ENCODE measurements at regions not wholly inside any gene's neighbourhood (a gene's known extent, or its start where the extent isn't known, plus 50 kb on each side); places are given as distances from the start of the nearest gene placed in this dataset.

GRCh38 chr5:106956886-106957285, 713.9 kb downstream of the EFNA5 start:
- Histone ChIP-seq H3K4me3 (ENCODE audit: low read length) (no peak overlapping the region), H3K27me3 (ENCODE audit: insufficient read depth, low read length) (no peaks in the 10 kb centered on the region), H3K36me3 (ENCODE audit: insufficient read depth, low read length) (no peaks in the 10 kb centered on the region), H3K27ac (ENCODE audit: low read depth, low read length) (no peak overlapping the region), H3K9me3 (ENCODE audit: insufficient read depth, low read depth, low read length) (no peaks in the 10 kb centered on the region), H3K4me1 (ENCODE audit: insufficient read depth, low read length) (peaks cover 5% of the 10 kb centered on the region; the same call in 1 of the 2 replicates), H3K9ac (ENCODE audit: low read depth, low read length) (no peak overlapping the region)
- 90% methylated on average over 1 of the region's 1 CpG for WGBS

GRCh38 chr5:106956187-106956586, 714.5 kb downstream of the EFNA5 start:
- Histone ChIP-seq H3K9me3 (ENCODE audit: insufficient read depth, low read depth, low read length) (no peaks in the 10 kb centered on the region), H3K36me3 (ENCODE audit: insufficient read depth, low read length) (no peaks in the 10 kb centered on the region), H3K27me3 (ENCODE audit: insufficient read depth, low read length) (no peaks in the 10 kb centered on the region), H3K9ac (ENCODE audit: low read depth, low read length) (no peak overlapping the region), H3K4me3 (ENCODE audit: low read length) (no peak overlapping the region), H3K27ac (ENCODE audit: low read depth, low read length) (no peak overlapping the region), H3K4me1 (ENCODE audit: insufficient read depth, low read length) (peaks cover 5% of the 10 kb centered on the region; the same call in 1 of the 2 replicates)
- 91% methylated on average over 5 of the region's 5 CpGs for WGBS

GRCh38 chr5:106940986-106941385, 729.8 kb downstream of the EFNA5 start:
- H3K9me3 ChIP-seq (ENCODE audit: insufficient read depth, low read depth, low read length), result no peaks in the 10 kb centered on the region
- H3K27ac ChIP-seq (ENCODE audit: low read depth, low read length), result no peak overlapping the region
- H3K27me3 ChIP-seq (ENCODE audit: insufficient read depth, low read length), result no peaks in the 10 kb centered on the region
- no peaks in the 10 kb centered on the region for H3K36me3 ChIP-seq (ENCODE audit: insufficient read depth, low read length)
- no peak overlapping the region for H3K9ac ChIP-seq (ENCODE audit: low read depth, low read length)
- H3K4me3 ChIP-seq (ENCODE audit: low read length), result no peak overlapping the region
- WGBS, result 93% methylated on average over 3 of the region's 3 CpGs
- H3K4me1 ChIP-seq (ENCODE audit: insufficient read depth, low read length), result no peaks in the 10 kb centered on the region

- Histone ChIP-seq H3K9me3 (ENCODE audit: insufficient read depth, low read depth, low read length) (no peaks in the 10 kb centered on the region), H3K27me3 (ENCODE audit: insufficient read depth, low read length) (no peaks in the 10 kb centered on the region), H3K36me3 (ENCODE audit: insufficient read depth, low read length) (no peaks in the 10 kb centered on the region), H3K4me1 (ENCODE audit: insufficient read depth, low read length) (no peaks in the 10 kb centered on the region), H3K27ac (ENCODE audit: low read depth, low read length) (no peak overlapping the region), H3K9ac (ENCODE audit: low read depth, low read length) (no peak overlapping the region), H3K4me3 (ENCODE audit: low read length) (no peak overlapping the region)
- WGBS, result 90% methylated on average over 8 of the region's 8 CpGs
Observed at GRCh38 chr5:106940301-106940846, 730.4 kb downstream of the EFNA5 start.

- Histone ChIP-seq H3K36me3 (ENCODE audit: insufficient read depth, low read length) (no peaks in the 10 kb centered on the region), H3K9me3 (ENCODE audit: insufficient read depth, low read depth, low read length) (no peaks in the 10 kb centered on the region), H3K27me3 (ENCODE audit: insufficient read depth, low read length) (no peaks in the 10 kb centered on the region), H3K4me1 (ENCODE audit: insufficient read depth, low read length) (no peaks in the 10 kb centered on the region), H3K27ac (ENCODE audit: low read depth, low read length) (no peak overlapping the region), H3K9ac (ENCODE audit: low read depth, low read length) (no peak overlapping the region), H3K4me3 (ENCODE audit: low read length) (no peak overlapping the region)
- WGBS, result 60% methylated on average over 1 of the region's 1 CpG
Observed at GRCh38 chr5:106923409-106923808, 747.3 kb downstream of the EFNA5 start.

- Histone ChIP-seq H3K27me3 (ENCODE audit: insufficient read depth, low read length) (no peaks in the 10 kb centered on the region), H3K27ac (ENCODE audit: low read depth, low read length) (no peak overlapping the region), H3K36me3 (ENCODE audit: insufficient read depth, low read length) (no peaks in the 10 kb centered on the region), H3K4me3 (ENCODE audit: low read length) (no peak overlapping the region), H3K9ac (ENCODE audit: low read depth, low read length) (no peak overlapping the region), H3K9me3 (ENCODE audit: insufficient read depth, low read depth, low read length) (no peaks in the 10 kb centered on the region), H3K4me1 (ENCODE audit: insufficient read depth, low read length) (no peaks in the 10 kb centered on the region)
- 95% methylated on average over 5 of the region's 5 CpGs for WGBS
Observed at GRCh38 chr5:106921567-106921966, 749.2 kb downstream of the EFNA5 start.

- peaks cover 9% of the 10 kb centered on the region for H3K4me1 ChIP-seq (ENCODE audit: insufficient read depth, low read length)
- H3K27me3 ChIP-seq (ENCODE audit: insufficient read depth, low read length), result no peaks in the 10 kb centered on the region
- H3K4me3 ChIP-seq (ENCODE audit: low read length), result no peak overlapping the region
- no peak overlapping the region for H3K9ac ChIP-seq (ENCODE audit: low read depth, low read length)
- no peak overlapping the region for H3K27ac ChIP-seq (ENCODE audit: low read depth, low read length)
- H3K36me3 ChIP-seq (ENCODE audit: insufficient read depth, low read length), result no peaks in the 10 kb centered on the region
- no peaks in the 10 kb centered on the region for H3K9me3 ChIP-seq (ENCODE audit: insufficient read depth, low read depth, low read length)
- WGBS, result 93% methylated on average over 3 of the region's 3 CpGs
Observed at GRCh38 chr5:106910486-106910885, 760.3 kb downstream of the EFNA5 start.

- no peak overlapping the region for H3K9ac ChIP-seq (ENCODE audit: low read depth, low read length)
- no peaks in the 10 kb centered on the region for H3K9me3 ChIP-seq (ENCODE audit: insufficient read depth, low read depth, low read length)
- H3K27ac ChIP-seq (ENCODE audit: low read depth, low read length), result no peak overlapping the region
- H3K4me3 ChIP-seq (ENCODE audit: low read length), result no peak overlapping the region
- H3K4me1 ChIP-seq (ENCODE audit: insufficient read depth, low read length), result peaks cover 14% of the 10 kb centered on the region
- no CpG with 5 or more reads among the region's 1 CpG for WGBS
- H3K27me3 ChIP-seq (ENCODE audit: insufficient read depth, low read length), result no peaks in the 10 kb centered on the region
- H3K36me3 ChIP-seq (ENCODE audit: insufficient read depth, low read length), result no peaks in the 10 kb centered on the region
Observed at GRCh38 chr5:106909716-106910115, 761.0 kb downstream of the EFNA5 start.

- no peak overlapping the region for H3K4me3 ChIP-seq (ENCODE audit: low read length)
- peaks cover 14% of the 10 kb centered on the region for H3K4me1 ChIP-seq (ENCODE audit: insufficient read depth, low read length)
- H3K27me3 ChIP-seq (ENCODE audit: insufficient read depth, low read length), result no peaks in the 10 kb centered on the region
- no peak overlapping the region for H3K9ac ChIP-seq (ENCODE audit: low read depth, low read length)
- H3K27ac ChIP-seq (ENCODE audit: low read depth, low read length), result no peak overlapping the region
- H3K36me3 ChIP-seq (ENCODE audit: insufficient read depth, low read length), result no peaks in the 10 kb centered on the region
- H3K9me3 ChIP-seq (ENCODE audit: insufficient read depth, low read depth, low read length), result no peaks in the 10 kb centered on the region
Observed at GRCh38 chr5:106907979-106908378, 762.8 kb downstream of the EFNA5 start.

GRCh38 chr5:106906199-106906598, 764.5 kb downstream of the EFNA5 start:
- Histone ChIP-seq H3K9me3 (ENCODE audit: insufficient read depth, low read depth, low read length) (no peaks in the 10 kb centered on the region), H3K4me3 (ENCODE audit: low read length) (no peak overlapping the region), H3K36me3 (ENCODE audit: insufficient read depth, low read length) (no peaks in the 10 kb centered on the region), H3K9ac (ENCODE audit: low read depth, low read length) (no peak overlapping the region), H3K27ac (ENCODE audit: low read depth, low read length) (no peak overlapping the region), H3K27me3 (ENCODE audit: insufficient read depth, low read length) (no peaks in the 10 kb centered on the region), H3K4me1 (ENCODE audit: insufficient read depth, low read length) (peaks cover 14% of the 10 kb centered on the region)
- 91% methylated on average over 2 of the region's 2 CpGs for WGBS

GRCh38 chr5:106894964-106895363, 775.8 kb downstream of the EFNA5 start:
- no peaks in the 10 kb centered on the region for H3K27me3 ChIP-seq (ENCODE audit: insufficient read depth, low read length)
- no peak overlapping the region for H3K4me3 ChIP-seq (ENCODE audit: low read length)
- 50% methylated on average over 2 of the region's 2 CpGs for WGBS
- no peaks in the 10 kb centered on the region for H3K9me3 ChIP-seq (ENCODE audit: insufficient read depth, low read depth, low read length)
- H3K36me3 ChIP-seq (ENCODE audit: insufficient read depth, low read length), result no peaks in the 10 kb centered on the region
- H3K9ac ChIP-seq (ENCODE audit: low read depth, low read length), result no peak overlapping the region
- no peak overlapping the region for H3K27ac ChIP-seq (ENCODE audit: low read depth, low read length)
- no peaks in the 10 kb centered on the region for H3K4me1 ChIP-seq (ENCODE audit: insufficient read depth, low read length)

- Histone ChIP-seq H3K27ac (ENCODE audit: low read depth, low read length) (no peak overlapping the region; the same call in 1 of the 2 replicates), H3K36me3 (ENCODE audit: insufficient read depth, low read length) (no peaks in the 10 kb centered on the region), H3K4me1 (ENCODE audit: insufficient read depth, low read length) (no peaks in the 10 kb centered on the region), H3K27me3 (ENCODE audit: insufficient read depth, low read length) (no peaks in the 10 kb centered on the region), H3K9me3 (ENCODE audit: insufficient read depth, low read depth, low read length) (peaks cover 8% of the 10 kb centered on the region; the same call in 1 of the 2 replicates), H3K4me3 (ENCODE audit: low read length) (no peak overlapping the region), H3K9ac (ENCODE audit: low read depth, low read length) (no peak overlapping the region)
Observed at GRCh38 chr5:106882035-106882434, 788.7 kb downstream of the EFNA5 start.

All from HUES64 (cell line).